22Rv1 (cell line): ENCODE measurements at regions not wholly inside any gene's neighbourhood (a gene's known extent, or its start where the extent isn't known, plus 50 kb on each side); places are given as distances from the start of the nearest gene placed in this dataset.

Experiments used
- ZFX ChIP-seq: fragments of 450-650 bp; IDR thresholded peaks from 2 replicates; pipeline ENCODE4 v1.6.1; 2017; ENCODE audit warnings: antibody characterized with exemption, borderline replicate concordance
- TF ChIP-seq, protein P1 (sequence below): fragments of 450-650 bp; IDR thresholded peaks from 2 replicates; pipeline ENCODE4 v1.5.1; 2017; ENCODE audit warnings: mild to moderate bottlenecking

DNA sequence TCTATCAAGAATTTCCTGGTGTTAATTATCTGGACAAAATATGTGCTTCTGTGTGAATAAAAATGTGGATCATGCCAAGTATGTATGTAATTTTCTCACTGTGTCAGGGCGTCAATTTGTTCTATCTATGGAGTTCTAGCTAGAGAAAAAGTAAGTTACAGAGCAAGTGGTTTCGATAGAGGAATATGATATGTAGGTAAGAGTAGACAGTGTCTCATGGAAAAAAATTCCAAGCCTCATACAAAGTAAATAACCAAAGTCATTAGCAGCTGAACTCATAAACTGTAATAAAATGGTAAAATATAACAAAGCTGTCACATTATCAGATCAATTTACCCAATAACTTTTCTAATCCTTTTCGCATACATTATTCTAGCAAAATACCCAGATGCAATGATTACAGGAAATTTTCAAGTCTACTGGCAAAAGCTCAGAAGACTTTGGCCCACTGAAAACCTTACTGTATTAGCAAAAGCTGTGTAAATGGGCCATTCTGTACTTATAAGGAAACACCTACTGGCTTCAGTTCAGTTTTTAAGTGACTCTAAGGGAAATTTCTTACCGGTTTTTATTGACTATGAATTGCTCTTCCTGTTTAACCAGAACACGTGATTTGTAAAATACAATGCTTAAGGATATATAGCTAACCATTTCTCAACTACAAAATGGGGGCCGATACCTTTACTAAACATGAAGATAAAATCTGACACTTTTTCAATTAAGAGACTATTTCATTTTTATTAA, 121.0 kb upstream of the ARSJ start:
- TF ChIP-seq, protein P1, sequence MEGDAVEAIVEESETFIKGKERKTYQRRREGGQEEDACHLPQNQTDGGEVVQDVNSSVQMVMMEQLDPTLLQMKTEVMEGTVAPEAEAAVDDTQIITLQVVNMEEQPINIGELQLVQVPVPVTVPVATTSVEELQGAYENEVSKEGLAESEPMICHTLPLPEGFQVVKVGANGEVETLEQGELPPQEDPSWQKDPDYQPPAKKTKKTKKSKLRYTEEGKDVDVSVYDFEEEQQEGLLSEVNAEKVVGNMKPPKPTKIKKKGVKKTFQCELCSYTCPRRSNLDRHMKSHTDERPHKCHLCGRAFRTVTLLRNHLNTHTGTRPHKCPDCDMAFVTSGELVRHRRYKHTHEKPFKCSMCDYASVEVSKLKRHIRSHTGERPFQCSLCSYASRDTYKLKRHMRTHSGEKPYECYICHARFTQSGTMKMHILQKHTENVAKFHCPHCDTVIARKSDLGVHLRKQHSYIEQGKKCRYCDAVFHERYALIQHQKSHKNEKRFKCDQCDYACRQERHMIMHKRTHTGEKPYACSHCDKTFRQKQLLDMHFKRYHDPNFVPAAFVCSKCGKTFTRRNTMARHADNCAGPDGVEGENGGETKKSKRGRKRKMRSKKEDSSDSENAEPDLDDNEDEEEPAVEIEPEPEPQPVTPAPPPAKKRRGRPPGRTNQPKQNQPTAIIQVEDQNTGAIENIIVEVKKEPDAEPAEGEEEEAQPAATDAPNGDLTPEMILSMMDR, result no peak
- TF ChIP-seq ZFX, result no peak
